ENCODE measurements at regions not wholly inside any gene's neighbourhood (a gene's known extent, or its start where the extent isn't known, plus 50 kb on each side); places are given as distances from the start of the nearest gene placed in this dataset.

- no peaks in the 10 kb centered on the region for H3K36me3 ChIP-seq (ENCODE audit: insufficient read depth, low read length)
- H3K27ac ChIP-seq (ENCODE audit: low read length), result no peak overlapping the region
- no peaks in the 10 kb centered on the region for H3K9me2 ChIP-seq (ENCODE audit: insufficient read depth, low read length)
- no peaks in the 10 kb centered on the region for H3K79me2 ChIP-seq (replicated peaks; ENCODE audit: insufficient read depth, low read length)
- TF ChIP-seq MXI1 (conservative IDR thresholded peaks at IDR 0.05; ENCODE audit: poor library complexity, severe bottlenecking) (no peak), RAD21 (conservative IDR thresholded peaks at IDR 0.05) (no peak), EP300 (conservative IDR thresholded peaks at IDR 0.05; ENCODE audit: poor library complexity, severe bottlenecking) (no peak), TAF1 (IDR thresholded peaks at IDR 0.05; ENCODE audit: low read depth) (no peak), EZH2 (IDR thresholded peaks at IDR 0.05; ENCODE audit: borderline replicate concordance, insufficient read depth, low read length, poor library complexity, severe bottlenecking) (no peak), CTCF (IDR thresholded peaks at IDR 0.05; ENCODE audit: poor library complexity, severe bottlenecking) (no peak), POLR2AphosphoS5 (IDR thresholded peaks at IDR 0.05) (no peak), REST (IDR thresholded peaks at IDR 0.05; ENCODE audit: borderline replicate concordance) (no peak), SMC3 (conservative IDR thresholded peaks at IDR 0.05; ENCODE audit: poor library complexity) (no peak)
- no peak overlapping the region for H3K4me3 ChIP-seq (ENCODE audit: low read length)
- H3F3A ChIP-seq (ENCODE audit: insufficient read depth, low read length, poor library complexity, severe bottlenecking), result no peaks in the 10 kb centered on the region
- no peak overlapping the region for H2AFZ ChIP-seq (ENCODE audit: low read depth, low read length)
- no peak overlapping the region for H3K4me2 ChIP-seq (ENCODE audit: low read length)
- no peaks in the 10 kb centered on the region for H4K20me1 ChIP-seq (ENCODE audit: insufficient read depth)
- no peaks in the 10 kb centered on the region for H3K27me3 ChIP-seq (ENCODE audit: insufficient read depth, low read depth, low read length)
- no peaks in the 10 kb centered on the region for H3K9me3 ChIP-seq (ENCODE audit: low read length)
- no peak overlapping the region for H3K9ac ChIP-seq (ENCODE audit: low read length)
These were observed 264.7 kb upstream of the CCNG1 start for GRCh38 chr5:163172540-163173338.

GRCh38 chr5:163177971-163178370 lies 259.4 kb upstream of the CCNG1 start:
- Histone ChIP-seq H3K27me3 (ENCODE audit: insufficient read depth, low read depth, low read length) (no peaks in the 10 kb centered on the region), H3K27ac (ENCODE audit: low read length) (no peak overlapping the region), H3K4me2 (ENCODE audit: low read length) (no peak overlapping the region), H3F3A (ENCODE audit: insufficient read depth, low read length, poor library complexity, severe bottlenecking) (no peaks in the 10 kb centered on the region), H3K9ac (ENCODE audit: low read length) (no peak overlapping the region), H2AFZ (ENCODE audit: low read depth, low read length) (no peak overlapping the region), H3K9me2 (ENCODE audit: insufficient read depth, low read length) (no peaks in the 10 kb centered on the region), H4K20me1 (ENCODE audit: insufficient read depth) (no peaks in the 10 kb centered on the region), H3K79me2 (replicated peaks; ENCODE audit: insufficient read depth, low read length) (no peaks in the 10 kb centered on the region), H3K4me3 (ENCODE audit: low read length) (no peak overlapping the region), H3K36me3 (ENCODE audit: insufficient read depth, low read length) (no peaks in the 10 kb centered on the region), H3K9me3 (ENCODE audit: low read length) (no peaks in the 10 kb centered on the region)
- TF ChIP-seq REST (IDR thresholded peaks at IDR 0.05; ENCODE audit: borderline replicate concordance), result no peak
- no peak for TF ChIP-seq RAD21 (conservative IDR thresholded peaks at IDR 0.05)
- no peak for TF ChIP-seq EZH2 (IDR thresholded peaks at IDR 0.05; ENCODE audit: borderline replicate concordance, insufficient read depth, low read length, poor library complexity, severe bottlenecking)
- TF ChIP-seq TAF1 (IDR thresholded peaks at IDR 0.05; ENCODE audit: low read depth), result no peak
- no peak for TF ChIP-seq EP300 (conservative IDR thresholded peaks at IDR 0.05; ENCODE audit: poor library complexity, severe bottlenecking)
- no peak for TF ChIP-seq SMC3 (conservative IDR thresholded peaks at IDR 0.05; ENCODE audit: poor library complexity)
- no peak for TF ChIP-seq MXI1 (conservative IDR thresholded peaks at IDR 0.05; ENCODE audit: poor library complexity, severe bottlenecking)
- TF ChIP-seq CTCF (IDR thresholded peaks at IDR 0.05; ENCODE audit: poor library complexity, severe bottlenecking), result no peak
- TF ChIP-seq POLR2AphosphoS5 (IDR thresholded peaks at IDR 0.05), result no peak

All from neural cell (in vitro differentiated cells).